Mesenchymal stem cell (in vitro differentiated cells and primary cell): ENCODE measurements at regions not wholly inside any gene's neighbourhood (a gene's known extent, or its start where the extent isn't known, plus 50 kb on each side); places are given as distances from the start of the nearest gene placed in this dataset.

Experiments
- DNase-seq: peaks from one replicate; pipeline ENCODE4 v3.0.0-alpha.2; 2013
- H2AFZ ChIP-seq: one replicate; pipeline ENCODE4 v1.6.1; 2013; ENCODE audit warnings: low read depth, mild to moderate bottlenecking, control low read depth, inconsistent platforms, low read length, moderate library complexity
- H2AK5ac ChIP-seq: 2 replicates; pipeline ENCODE4 v1.6.1; 2013; ENCODE audit warnings: low read length, moderate library complexity, mild to moderate bottlenecking, inconsistent platforms; ENCODE audit not compliant: severe bottlenecking
- H2BK120ac ChIP-seq: one replicate; pipeline ENCODE4 v1.6.1; 2013; ENCODE audit warnings: low read depth, mild to moderate bottlenecking, inconsistent platforms, low read length, moderate library complexity
- H2BK12ac ChIP-seq, 2 experiments: one replicate each; pipeline ENCODE4 v1.6.1; 2013; ENCODE audit warnings: inconsistent platforms in 2 of 2, low read length in 2 of 2, mild to moderate bottlenecking in 2 of 2, moderate library complexity in 2 of 2, control low read depth in 1 of 2
- H2BK15ac ChIP-seq: one replicate; pipeline ENCODE4 v1.6.1; 2013; ENCODE audit warnings: mild to moderate bottlenecking, low read depth, inconsistent platforms; ENCODE audit not compliant: poor library complexity, severe bottlenecking
- H2BK5ac ChIP-seq: 2 replicates; pipeline ENCODE4 v1.6.1; 2013; ENCODE audit warnings: low read depth, mild to moderate bottlenecking, low read length, control low read depth, inconsistent platforms; ENCODE audit not compliant: poor library complexity, severe bottlenecking
- H3K14ac ChIP-seq, 2 experiments: one replicate each; pipeline ENCODE4 v1.6.1; 2013; ENCODE audit warnings: inconsistent platforms in 2 of 2, low read length in 2 of 2, control low read depth in 1 of 2, mild to moderate bottlenecking in 1 of 2, moderate library complexity in 1 of 2
- H3K18ac ChIP-seq, 2 experiments: one replicate each; pipeline ENCODE4 v1.6.1; 2013; ENCODE audit warnings: inconsistent platforms in 2 of 2, low read length in 2 of 2, control low read depth in 1 of 2, low read depth in 1 of 2, mild to moderate bottlenecking in 1 of 2
- H3K23ac ChIP-seq, 2 experiments: one replicate each; pipeline ENCODE4 v1.6.1; 2013; ENCODE audit warnings: inconsistent platforms in 2 of 2, low read length in 2 of 2, mild to moderate bottlenecking in 2 of 2, moderate library complexity in 2 of 2, control low read depth in 1 of 2
- H3K27ac ChIP-seq: 2 replicates; pipeline ENCODE4 v1.5.1; 2013; ENCODE audit warnings: mild to moderate bottlenecking, moderate library complexity, low read length, control low read depth, inconsistent platforms; ENCODE audit not compliant: poor library complexity, severe bottlenecking
- H3K27me3 ChIP-seq, 2 experiments: 2 replicates each; pipeline versions ENCODE4 v1.6.1 to v1.7.0; 2013; ENCODE audit warnings: low read length in 2 of 2, mild to moderate bottlenecking in 2 of 2, moderate library complexity in 2 of 2, control low read depth in 1 of 2, inconsistent platforms in 1 of 2; ENCODE audit not compliant: control insufficient read depth in 1 of 2, insufficient read depth in 1 of 2
- H3K36me3 ChIP-seq, 2 experiments: 2 replicates each; pipeline versions ENCODE4 v1.6.1 to v1.7.0; 2013; ENCODE audit warnings: low read length in 2 of 2, control low read depth in 1 of 2, inconsistent platforms in 1 of 2, low read depth in 1 of 2, mild to moderate bottlenecking in 1 of 2; ENCODE audit not compliant: insufficient read depth in 2 of 2, control insufficient read depth in 1 of 2
- H3K4ac ChIP-seq, 2 experiments: one replicate each; pipeline ENCODE4 v1.6.1; 2013; ENCODE audit warnings: inconsistent platforms in 2 of 2, low read length in 2 of 2, mild to moderate bottlenecking in 2 of 2, moderate library complexity in 2 of 2, control low read depth in 1 of 2, low read depth in 1 of 2
- H3K4me1 ChIP-seq: 2 replicates; pipeline ENCODE4 v1.6.1; 2013; ENCODE audit warnings: low read depth, low read length, control low read depth; ENCODE audit not compliant: control insufficient read depth, insufficient read depth
- H3K4me2 ChIP-seq: 2 replicates; pipeline ENCODE4 v1.6.1; 2013; ENCODE audit warnings: low read length, mild to moderate bottlenecking, inconsistent platforms; ENCODE audit not compliant: poor library complexity, severe bottlenecking
- H3K4me3 ChIP-seq, 2 experiments: 2 replicates each; pipeline versions ENCODE4 v1.5.1 to v1.7.0; 2013; ENCODE audit warnings: low read length in 2 of 2, mild to moderate bottlenecking in 2 of 2, control low read depth in 1 of 2, low read depth in 1 of 2; ENCODE audit not compliant: insufficient read depth in 1 of 2
- H3K79me1 ChIP-seq: replicated peaks from 2 replicates; pipeline ENCODE4 v1.6.1; 2013; ENCODE audit warnings: mild to moderate bottlenecking, control low read depth, low read length, inconsistent platforms; ENCODE audit not compliant: poor library complexity, severe bottlenecking
- H3K9ac ChIP-seq: 2 replicates; pipeline ENCODE4 v1.7.0; 2013; ENCODE audit warnings: mild to moderate bottlenecking, low read length, moderate library complexity
- H3K9me3 ChIP-seq: 2 replicates; pipeline ENCODE4 v1.7.0; 2013; ENCODE audit warnings: mild to moderate bottlenecking, low read length; ENCODE audit not compliant: control insufficient read depth
- H4K8ac ChIP-seq: one replicate; pipeline ENCODE4 v1.6.1; 2013; ENCODE audit warnings: inconsistent platforms, mild to moderate bottlenecking, low read length, moderate library complexity
- H4K91ac ChIP-seq: one replicate; pipeline ENCODE4 v1.6.1; 2013; ENCODE audit warnings: mild to moderate bottlenecking, low read length, inconsistent platforms
- WGBS: methylation state at CpG from one replicate; pipeline ENCODE4 v1.1.7; 2013; ENCODE audit warnings: mixed read lengths; 5-methylcytosine and 5-hydroxymethylcytosine counted together

DNA sequence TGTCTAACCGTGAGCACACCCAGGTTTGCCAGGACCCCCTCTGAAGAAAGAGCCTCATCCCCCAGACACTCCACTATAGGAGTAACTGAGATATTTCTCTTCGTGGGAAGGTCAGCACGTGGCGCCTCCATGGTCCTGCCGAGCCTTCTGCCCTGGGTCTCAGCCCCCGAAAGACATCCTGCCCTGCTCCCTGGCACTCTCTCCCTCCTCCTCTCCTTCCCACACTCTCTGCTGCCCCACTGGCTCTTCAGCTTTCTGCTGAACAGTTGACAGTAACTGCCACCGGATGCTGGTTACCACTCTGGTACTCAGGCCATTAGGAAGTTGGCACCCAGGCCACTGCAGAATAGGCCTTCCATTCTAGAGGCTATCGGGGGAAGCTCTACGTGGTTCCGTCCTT lies 185.2 kb downstream of the UACA start:
- H3K4me2 ChIP-seq, result no peak overlapping the region
- H3K4ac ChIP-seq, result no peak overlapping the region
- no peaks in the 10 kb centered on the region for H3K79me1 ChIP-seq
- H3K18ac ChIP-seq, result no peak overlapping the region
- no peak for DNase-seq
- peak overlapping the region in 1 of 2 experiments; percentile 28 for H3K14ac ChIP-seq
- no peaks in the 10 kb centered on the region for H3K4me1 ChIP-seq
- no peak overlapping the region for H2AK5ac ChIP-seq
- H3K9ac ChIP-seq, result no peak overlapping the region
- H4K8ac ChIP-seq, result no peak overlapping the region
- H3K9me3 ChIP-seq, result peaks cover 5% of the 10 kb centered on the region
- H2BK12ac ChIP-seq, result no peak overlapping the region
- no peak overlapping the region for H2AFZ ChIP-seq
- H3K4me3 ChIP-seq, result no peak overlapping the region
- no peak overlapping the region for H3K27ac ChIP-seq
- H2BK120ac ChIP-seq, result no peak overlapping the region
- H3K27me3 ChIP-seq, result peaks cover 67 to 94% of the 10 kb centered on the region in 2 experiments
- 97% methylated on average over 10 of the region's 10 CpGs for WGBS
- H2BK5ac ChIP-seq, result no peak overlapping the region
- no peak overlapping the region for H2BK15ac ChIP-seq
- H3K23ac ChIP-seq, result no peak overlapping the region
- H4K91ac ChIP-seq, result no peak overlapping the region
- no peaks in the 10 kb centered on the region for H3K36me3 ChIP-seq

- no peak overlapping the region for H3K27ac ChIP-seq
- H2AK5ac ChIP-seq, result no peak overlapping the region
- H3K14ac ChIP-seq, result no peak overlapping the region
- no peaks in the 10 kb centered on the region for H3K79me1 ChIP-seq
- no peak overlapping the region for H4K91ac ChIP-seq
- no peaks in the 10 kb centered on the region for H3K4me1 ChIP-seq
- peak; percentile 55 for DNase-seq
- H3K9ac ChIP-seq, result no peak overlapping the region
- 49% methylated on average over 4 of the region's 4 CpGs for WGBS
- H3K4me3 ChIP-seq, result no peak overlapping the region
- no peak overlapping the region for H4K8ac ChIP-seq
- H2BK15ac ChIP-seq, result no peak overlapping the region
- no peak overlapping the region for H3K18ac ChIP-seq
- H3K4ac ChIP-seq, result no peak overlapping the region
- no peak overlapping the region for H2BK12ac ChIP-seq
- H3K9me3 ChIP-seq, result peaks cover 5% of the 10 kb centered on the region
- no peak overlapping the region for H2BK5ac ChIP-seq
- no peaks in the 10 kb centered on the region for H3K36me3 ChIP-seq
- no peak overlapping the region for H3K4me2 ChIP-seq
- H3K27me3 ChIP-seq, result peaks cover 64 to 95% of the 10 kb centered on the region in 2 experiments
- no peak overlapping the region for H2AFZ ChIP-seq
- no peak overlapping the region for H3K23ac ChIP-seq
- H2BK120ac ChIP-seq, result no peak overlapping the region
Observed at GRCh38 chr15:70576696-70577095, 186.7 kb downstream of the UACA start.

- DNase-seq, result no peak
- Histone ChIP-seq H3K18ac (no peak overlapping the region), H2BK12ac (no peak overlapping the region), H2AK5ac (no peak overlapping the region), H3K4me1 (no peaks in the 10 kb centered on the region), H2BK5ac (no peak overlapping the region), H2BK120ac (no peak overlapping the region), H3K9me3 (peaks cover 5% of the 10 kb centered on the region), H3K4ac (no peak overlapping the region), H3K4me2 (no peak overlapping the region), H3K14ac (no peak overlapping the region), H3K36me3 (no peaks in the 10 kb centered on the region), H2AFZ (no peak overlapping the region), H3K9ac (no peak overlapping the region), H3K79me1 (no peaks in the 10 kb centered on the region), H2BK15ac (no peak overlapping the region), H3K27me3 (peaks cover 61 to 95% of the 10 kb centered on the region in 2 experiments), H4K8ac (no peak overlapping the region), H4K91ac (no peak overlapping the region), H3K27ac (no peak overlapping the region), H3K23ac (no peak overlapping the region), H3K4me3 (no peak overlapping the region)
- WGBS, result 86% methylated on average over 3 of the region's 3 CpGs
Observed at GRCh38 chr15:70576276-70576675, 187.1 kb downstream of the UACA start.

GRCh38 chr15:70575231-70576226 lies 187.8 kb downstream of the UACA start:
- Histone ChIP-seq H4K8ac (no peak overlapping the region), H2BK12ac (no peak overlapping the region), H3K4me2 (no peak overlapping the region), H3K4ac (no peak overlapping the region), H3K18ac (no peak overlapping the region), H3K9me3 (peaks cover 5% of the 10 kb centered on the region), H3K23ac (no peak overlapping the region), H3K27me3 (peaks cover 53 to 95% of the 10 kb centered on the region in 2 experiments), H3K36me3 (no peaks in the 10 kb centered on the region), H3K4me3 (peak overlapping the region in 1 of 2 experiments; percentile 30), H2AFZ (no peak overlapping the region), H2BK5ac (no peak overlapping the region), H2BK120ac (no peak overlapping the region), H3K4me1 (no peaks in the 10 kb centered on the region), H3K14ac (no peak overlapping the region), H2AK5ac (no peak overlapping the region), H3K27ac (no peak overlapping the region), H3K9ac (no peak overlapping the region), H2BK15ac (no peak overlapping the region), H3K79me1 (no peaks in the 10 kb centered on the region), H4K91ac (no peak overlapping the region)
- WGBS, result 76% methylated on average over 10 of the region's 16 CpGs
- DNase-seq, result no peak
